GM19467 (cell line): ENCODE measurements at regions not wholly inside any gene's neighbourhood (a gene's known extent, or its start where the extent isn't known, plus 50 kb on each side); places are given as distances from the start of the nearest gene placed in this dataset.
A peak's percentile ranks its signal among the peaks of the same experiment; 100 is the strongest.

ENCODE experiments used
- ATAC-seq: cut with Tn5 transposase; IDR thresholded peaks from one replicate; pipeline ENCODE4 v1.9.1; 2021; ENCODE audit warnings: mild to moderate bottlenecking, moderate library complexity; ENCODE audit not compliant: unreplicated experiment

- ATAC-seq = no peak
Observed at GRCh38 chr7:155178096-155178495, 108.0 kb downstream of the HTR5A start.

- no peak for ATAC-seq
Observed at GRCh38 chr7:155181768-155182167, 111.6 kb downstream of the HTR5A start.

DNA sequence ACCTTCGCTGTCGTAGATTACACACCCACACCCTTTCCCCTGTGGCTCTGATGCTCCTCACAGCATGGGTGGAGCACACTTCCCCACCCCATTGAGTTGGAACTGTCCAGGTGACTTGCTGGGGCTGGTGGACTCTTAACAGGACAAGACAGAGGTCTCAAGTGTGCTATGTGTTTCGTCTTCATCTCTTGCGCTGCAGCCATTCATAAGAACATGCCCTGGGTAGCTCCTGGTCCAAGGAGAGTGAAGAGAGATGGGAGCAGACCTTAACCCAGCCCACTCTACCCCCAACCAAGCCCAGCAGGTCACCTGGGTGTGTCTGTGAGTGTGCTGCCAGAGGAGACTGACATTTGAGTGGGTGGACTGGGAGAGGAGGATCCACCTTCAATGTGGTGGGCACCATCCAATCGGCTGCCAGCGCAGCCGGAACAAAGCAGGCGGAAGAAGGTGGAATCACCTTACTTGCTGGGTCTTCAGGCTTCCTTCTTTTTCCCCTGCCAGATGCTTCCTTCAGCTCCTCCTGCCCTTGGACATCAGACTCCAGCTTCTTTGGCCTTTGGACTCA, 112.4 kb downstream of the HTR5A start:
- no peak for ATAC-seq

GRCh38 chr7:155183655-155184054, 113.5 kb downstream of the HTR5A start:
- ATAC-seq = no peak

GRCh38 chr7:155184923-155185322, 112.8 kb upstream of the INSIG1 start:
- ATAC-seq = no peak

DNA sequence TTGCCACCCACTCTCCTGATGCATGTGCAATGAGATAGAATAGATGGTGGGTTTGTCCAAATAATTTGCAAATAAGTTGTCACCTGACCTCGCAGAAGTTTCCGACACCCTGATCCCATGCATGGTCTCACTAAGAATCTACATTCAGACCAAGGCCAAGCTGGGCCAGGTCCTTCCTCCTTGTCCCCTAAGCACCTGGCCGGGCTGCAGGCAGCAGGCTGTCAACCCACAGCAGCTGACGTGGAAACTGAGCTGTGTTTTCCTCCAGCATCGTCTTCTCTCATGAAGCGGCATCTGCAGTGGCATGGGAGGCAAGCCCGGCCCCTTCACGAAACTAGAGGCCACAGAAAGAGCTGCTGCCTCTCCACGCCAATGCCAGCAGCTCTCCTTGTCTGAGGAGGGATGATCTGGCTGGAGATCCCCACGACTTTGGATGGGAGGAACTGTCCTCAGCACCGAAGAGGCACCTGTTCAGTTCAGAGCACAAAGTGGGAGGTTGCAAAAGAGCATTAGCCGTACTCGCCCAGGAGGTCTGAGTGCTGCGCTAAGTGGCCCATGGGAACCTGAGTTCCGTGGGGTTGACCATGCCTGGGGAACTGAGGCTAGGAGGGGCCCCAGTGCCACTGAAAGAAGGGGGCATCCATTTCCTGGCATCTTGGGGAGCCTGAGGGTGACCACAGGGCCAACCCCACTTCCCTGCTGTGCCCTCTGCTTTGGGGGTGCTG, 110.5 kb upstream of the INSIG1 start:
- no peak for ATAC-seq

GRCh38 chr7:155188357-155188756, 109.3 kb upstream of the INSIG1 start:
- ATAC-seq = no peak

DNA sequence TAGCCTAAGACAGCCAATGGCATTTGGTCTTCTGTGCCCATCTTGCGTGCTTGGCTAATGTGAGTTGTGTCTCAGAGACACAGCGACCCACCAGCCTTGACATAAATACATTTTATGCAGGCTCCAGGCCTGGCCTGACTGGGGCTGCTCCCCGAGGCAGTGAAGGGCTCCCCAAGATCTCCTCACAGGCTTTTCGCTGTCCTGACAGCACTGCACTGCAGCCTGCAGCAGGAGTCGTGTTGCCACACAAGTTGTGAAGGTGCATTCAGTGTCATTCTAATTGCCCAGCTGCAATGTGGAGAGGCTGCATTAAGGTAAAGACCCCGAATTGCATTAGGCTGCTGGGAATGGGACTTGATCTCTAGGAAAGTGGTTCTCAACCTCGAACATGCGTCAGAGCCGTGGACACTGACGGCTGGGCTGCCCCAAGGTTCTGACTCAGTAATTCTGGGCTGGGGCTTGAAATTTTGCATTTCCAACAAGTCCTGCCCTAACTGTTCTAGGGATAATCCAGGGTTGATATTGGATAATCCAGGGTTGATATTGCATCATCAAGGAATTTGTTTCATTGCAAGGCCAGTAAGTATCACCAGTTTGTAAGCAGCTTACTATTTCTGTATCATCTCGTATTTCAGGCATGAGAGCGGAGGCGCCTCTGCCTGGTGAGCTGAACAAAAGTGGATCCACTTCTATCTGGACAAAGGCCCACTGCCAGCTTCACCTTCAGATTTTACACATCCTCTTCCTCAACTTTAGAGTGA, 108.7 kb upstream of the INSIG1 start:
- no peak for ATAC-seq

DNA sequence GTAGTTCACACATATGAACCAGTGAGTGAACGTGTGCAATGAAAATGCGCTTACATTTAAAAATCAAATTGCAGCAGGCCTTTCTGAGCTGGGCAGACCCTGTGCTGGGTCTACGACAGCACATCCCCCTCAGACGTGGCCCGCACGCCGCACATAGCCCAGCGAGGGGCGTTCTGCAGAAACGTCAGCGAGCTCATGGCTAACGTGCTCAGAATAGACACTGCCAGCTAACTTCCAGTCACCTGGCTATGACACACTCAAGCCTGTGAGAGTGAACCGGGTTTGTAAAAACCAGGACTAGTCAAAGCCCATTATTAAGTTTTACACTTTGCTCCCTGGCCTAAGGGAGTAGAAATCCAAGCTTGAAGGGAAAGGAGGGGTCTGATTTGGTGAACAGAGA, 108.1 kb upstream of the INSIG1 start:
- ATAC-seq = no peak

GRCh38 chr7:155190688-155191087, 107.0 kb upstream of the INSIG1 start:
- ATAC-seq = no peak

GRCh38 chr7:155191137-155191536, 106.5 kb upstream of the INSIG1 start:
- ATAC-seq = no peak

DNA sequence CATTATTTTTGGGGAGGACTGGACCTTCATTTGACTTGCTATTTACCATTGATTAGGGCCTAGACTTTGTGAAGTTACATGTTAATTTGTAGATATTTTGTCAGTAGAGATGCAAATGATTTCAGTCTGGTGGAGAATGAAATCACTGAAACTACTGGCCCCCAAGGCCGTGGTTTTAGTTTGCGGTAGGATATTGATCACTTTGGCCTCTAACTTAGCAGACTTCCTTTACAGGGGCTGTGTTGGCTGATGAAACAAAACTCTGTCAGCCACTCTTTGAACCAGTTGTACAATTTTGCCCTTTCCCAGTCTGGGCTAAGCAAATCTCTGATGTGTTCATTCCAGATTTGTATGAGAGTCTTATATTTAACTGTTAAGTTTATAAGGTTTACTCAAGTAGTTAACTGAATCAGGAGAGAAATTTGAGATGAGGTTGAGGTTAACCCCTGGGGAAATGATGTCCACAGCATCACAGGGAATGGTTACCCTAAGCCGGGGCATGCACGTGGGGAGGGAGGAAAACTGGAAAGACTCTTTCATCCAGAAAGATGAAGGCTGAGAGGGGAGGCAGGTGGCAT, 105.7 kb upstream of the INSIG1 start:
- ATAC-seq = no peak

- no peak for ATAC-seq
Observed at GRCh38 chr7:155192961-155193640, 104.6 kb upstream of the INSIG1 start.

DNA sequence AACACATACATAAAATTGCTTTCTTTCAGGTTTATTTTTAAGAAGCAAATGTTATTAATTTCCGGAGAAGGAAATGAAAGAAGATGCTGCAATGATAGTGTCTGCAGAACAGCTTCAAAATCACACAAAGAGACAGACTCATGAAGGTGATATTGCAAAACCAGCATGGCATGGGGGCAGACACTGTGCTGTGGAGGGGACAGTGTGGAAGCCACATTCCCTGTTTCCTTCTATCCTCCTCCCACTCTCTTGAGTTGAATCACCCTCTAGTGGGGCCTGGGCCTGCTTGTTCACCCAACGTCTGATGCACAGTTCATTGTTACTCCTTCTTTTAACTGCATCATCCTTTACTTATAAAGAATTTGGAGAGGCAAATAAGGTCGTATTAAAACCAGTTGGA, 104.0 kb upstream of the INSIG1 start:
- ATAC-seq = no peak

GRCh38 chr7:155194382-155195140, 103.1 kb upstream of the INSIG1 start:
- ATAC-seq = no peak

DNA sequence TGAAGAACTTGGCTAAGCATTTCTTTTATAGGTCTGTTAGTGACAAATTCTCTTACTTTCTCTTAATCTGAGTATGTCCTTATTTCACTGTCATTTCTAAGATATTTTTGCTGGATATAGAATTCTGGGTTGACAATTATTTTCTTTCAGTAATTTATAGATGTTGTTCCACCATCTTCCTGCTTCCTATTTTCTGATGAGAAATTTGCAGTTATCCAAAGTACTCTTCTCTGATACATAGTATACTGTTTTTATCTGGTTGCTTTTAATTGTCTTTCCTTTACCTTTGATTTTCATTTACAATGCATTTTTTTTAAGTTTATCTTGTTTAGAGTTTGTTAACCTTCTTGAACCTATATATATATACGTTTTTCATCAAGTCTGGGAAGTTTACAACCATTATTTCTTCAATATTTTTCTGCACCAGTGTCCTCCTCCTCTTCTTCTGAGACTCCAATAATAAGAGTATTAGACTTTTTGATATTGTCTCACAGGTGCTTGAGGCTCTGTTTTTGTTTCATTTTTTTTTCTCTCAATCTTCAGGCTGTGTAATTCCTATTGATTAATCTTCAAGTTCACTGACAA, 101.6 kb upstream of the INSIG1 start:
- no peak for ATAC-seq

GRCh38 chr7:155198196-155198892, 99.3 kb upstream of the INSIG1 start:
- no peak for ATAC-seq

- ATAC-seq = peak; percentile 43
Observed at GRCh38 chr7:155198901-155199845, 98.5 kb upstream of the INSIG1 start.
